ENCODE measurements at regions not wholly inside any gene's neighbourhood (a gene's known extent, or its start where the extent isn't known, plus 50 kb on each side); places are given as distances from the start of the nearest gene placed in this dataset.

DNA sequence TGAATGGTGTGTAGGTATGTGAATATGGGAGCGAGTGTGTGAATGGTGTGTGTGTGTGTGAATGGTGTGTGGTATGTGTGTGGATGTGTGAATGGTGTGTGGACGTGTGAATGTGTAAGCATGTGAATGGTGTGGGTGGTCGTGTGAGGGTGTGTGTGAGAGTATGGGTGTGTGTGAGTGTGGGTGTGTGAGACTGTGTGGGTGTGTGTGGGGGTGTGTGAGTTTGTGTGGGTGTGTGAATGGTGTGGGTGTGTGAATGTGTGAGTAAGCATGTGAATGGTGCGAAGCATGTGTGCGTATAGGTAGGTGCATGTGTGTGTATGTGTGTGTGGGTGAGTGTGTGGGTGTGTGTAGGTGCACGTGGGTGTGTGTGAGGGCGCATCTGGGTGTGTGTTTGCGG, 160.7 kb upstream of the COBL start:
- DNase-seq (ENCODE audit: extremely low read depth in 1 of 2, low read depth in 1 of 2): no peak

DNA sequence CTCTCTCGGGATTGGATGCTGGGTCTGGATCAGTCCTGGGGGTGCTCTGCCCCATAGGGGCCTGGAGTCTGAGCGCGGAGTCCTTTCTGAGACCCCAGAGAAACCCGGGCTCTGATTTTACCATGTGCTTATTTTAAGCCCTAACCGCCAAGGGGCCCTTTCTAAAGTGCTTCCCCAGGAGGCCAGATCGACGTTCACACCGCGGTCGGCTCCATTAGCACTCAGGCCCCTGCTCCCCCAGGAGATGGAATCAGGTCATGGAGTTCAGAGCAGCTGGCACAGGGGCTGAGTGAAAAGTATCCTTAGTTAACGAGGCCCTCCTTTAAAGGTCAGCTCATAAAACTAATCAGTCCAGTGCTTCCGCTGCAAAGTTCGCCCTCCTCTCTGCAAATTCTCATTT, 159.4 kb upstream of the COBL start:
- DNase-seq (ENCODE audit: extremely low read depth in 1 of 2, low read depth in 1 of 2): no peak

DNA sequence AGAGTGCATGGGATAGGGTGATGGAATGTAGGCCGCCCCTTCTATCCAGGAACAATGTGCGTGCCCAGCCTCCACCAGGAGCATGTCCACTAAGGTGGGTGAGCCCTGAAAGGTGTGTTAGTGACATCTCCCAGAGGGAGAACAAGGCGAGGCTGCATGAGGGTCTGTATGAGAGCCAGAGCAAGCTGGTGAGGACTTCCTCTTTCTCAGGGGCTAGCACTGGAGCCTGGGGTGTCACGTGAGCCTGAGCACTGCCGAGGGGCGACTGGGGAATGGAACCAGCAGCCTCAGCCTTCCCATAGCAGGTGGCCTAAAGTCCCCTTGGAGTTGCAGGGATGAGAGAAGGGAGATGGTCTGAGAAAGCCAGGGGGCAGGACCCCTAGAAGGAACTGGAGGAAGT, 156.3 kb upstream of the COBL start:
- no peak for DNase-seq (ENCODE audit: extremely low read depth in 1 of 2, low read depth in 1 of 2)

DNA sequence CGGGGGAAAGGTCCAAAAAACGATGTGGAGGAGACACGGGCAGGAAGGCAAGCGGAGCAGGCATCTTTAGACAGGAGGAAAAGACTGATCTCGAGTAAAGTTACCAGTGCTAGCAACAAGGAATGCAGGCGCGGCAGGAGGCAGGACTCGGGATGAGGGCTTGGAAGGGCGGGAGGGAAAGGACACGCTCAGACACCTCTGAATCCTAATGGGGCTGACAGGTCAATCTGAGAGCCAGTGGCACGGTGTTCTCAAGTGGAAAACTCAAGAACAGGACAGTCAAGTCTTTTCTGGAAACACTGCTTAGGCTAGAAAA, 155.3 kb upstream of the COBL start:
- no peak for DNase-seq (ENCODE audit: extremely low read depth in 1 of 2, low read depth in 1 of 2)

DNA sequence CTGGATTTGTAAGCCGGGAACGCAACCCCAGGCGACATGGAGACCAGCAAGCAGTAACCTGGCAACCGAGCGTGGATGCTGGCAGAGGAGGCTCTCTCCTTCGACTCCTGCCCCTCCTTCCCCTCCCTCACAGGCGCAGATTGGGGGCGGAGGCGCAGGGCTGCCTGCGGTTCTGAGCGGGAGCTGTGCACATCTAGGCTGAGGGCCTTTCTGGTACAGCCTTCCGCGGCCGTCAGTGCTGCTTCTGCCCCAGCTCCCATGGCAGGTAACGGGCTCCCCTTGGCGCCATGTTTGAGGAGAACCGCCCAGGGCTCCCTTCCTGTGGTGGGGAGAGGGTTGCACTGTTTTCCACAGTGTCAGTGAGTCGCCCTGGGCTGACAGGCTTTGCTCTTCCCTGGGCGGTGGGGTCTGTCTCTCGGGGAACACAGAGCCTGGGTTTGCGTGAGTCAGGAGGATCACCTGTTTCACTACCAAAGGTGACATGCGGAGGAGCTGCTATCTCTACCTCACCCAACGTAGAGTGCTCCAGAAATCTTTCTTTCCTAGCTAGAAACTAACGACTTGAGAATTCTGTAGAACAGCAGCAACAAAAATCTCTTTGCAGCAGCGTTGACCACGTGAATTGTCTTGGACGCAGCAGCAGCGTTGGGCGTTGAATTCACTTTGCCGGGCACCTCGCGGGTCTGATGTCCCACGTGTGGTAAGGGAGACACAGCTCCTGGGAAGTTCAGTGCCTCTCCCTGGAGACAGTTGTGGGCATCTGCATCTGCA, 154.8 kb upstream of the COBL start:
- DNase-seq (ENCODE audit: extremely low read depth in 1 of 2, low read depth in 1 of 2): no peak

DNA sequence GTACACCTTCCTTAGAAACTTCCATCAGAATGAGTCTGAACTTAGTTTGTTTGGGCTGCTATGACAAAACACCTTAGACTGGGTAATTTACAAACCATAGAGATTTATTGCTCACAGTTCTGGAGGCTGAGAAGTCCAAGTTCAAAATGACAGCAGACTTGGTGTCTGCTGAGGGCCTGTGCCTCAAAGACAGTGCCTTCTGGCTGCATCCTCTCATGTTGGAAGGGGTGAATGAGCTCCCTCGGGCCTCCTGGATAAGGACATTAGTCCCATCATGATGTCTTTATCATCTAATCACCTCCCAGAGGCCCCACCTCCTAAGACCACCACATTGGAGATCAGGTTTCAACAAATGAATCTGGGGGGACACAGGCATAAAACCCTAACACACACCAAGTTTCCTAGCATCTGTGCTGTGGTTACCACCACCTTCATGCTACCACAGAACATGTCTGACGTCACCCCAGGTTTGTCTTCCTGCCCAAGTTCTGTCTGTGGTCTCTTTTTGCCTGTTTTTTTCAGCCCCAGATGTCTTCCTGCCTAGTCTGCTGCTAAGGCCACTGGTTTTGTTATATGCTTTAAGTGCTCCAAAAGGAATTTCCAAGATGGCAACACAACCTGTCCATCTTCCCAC, 150.9 kb upstream of the COBL start:
- DNase-seq (ENCODE audit: extremely low read depth in 1 of 2, low read depth in 1 of 2): peak in 1 of 2 donors; percentile 8

DNA sequence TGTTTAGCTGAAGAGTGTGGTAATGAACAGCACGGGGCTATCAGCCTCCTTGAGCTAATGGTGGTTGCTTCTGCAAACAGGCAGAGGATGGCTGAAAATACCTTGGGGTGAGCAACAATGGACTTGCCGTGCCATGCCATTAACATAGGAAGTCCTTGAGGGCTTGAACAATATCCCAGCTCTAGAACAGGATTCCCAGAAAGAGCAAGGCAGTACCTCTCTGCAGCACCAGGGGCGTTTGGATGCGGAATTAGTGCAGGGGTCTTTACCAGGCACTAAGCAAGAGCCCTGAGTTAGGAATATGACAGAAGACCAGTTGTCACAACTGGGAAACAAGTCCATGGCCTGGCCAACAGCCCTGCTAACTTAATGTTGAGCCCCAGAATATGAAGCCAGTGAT, 143.2 kb upstream of the COBL start:
- DNase-seq (ENCODE audit: extremely low read depth in 1 of 2, low read depth in 1 of 2): no peak

DNA sequence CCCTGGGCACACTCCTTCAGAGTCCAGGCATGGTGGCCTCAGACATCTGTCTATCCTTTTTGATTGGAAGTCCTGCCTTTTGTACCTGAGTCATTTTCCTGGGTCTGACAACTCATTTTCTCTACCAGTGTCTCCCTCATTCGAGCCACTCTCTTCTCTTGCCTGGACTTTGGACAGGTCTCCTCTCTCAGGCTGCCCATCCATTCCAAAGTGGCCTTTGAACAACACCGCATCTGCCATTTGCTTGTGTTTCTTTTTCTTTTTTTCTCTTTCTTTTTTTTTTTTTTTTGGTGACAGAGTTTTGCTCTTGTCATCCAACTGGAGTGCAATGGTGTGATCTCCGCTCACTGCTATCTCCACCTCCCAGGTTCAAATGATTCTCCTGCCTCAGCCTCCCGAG, 142.1 kb upstream of the COBL start:
- DNase-seq (ENCODE audit: extremely low read depth in 1 of 2, low read depth in 1 of 2): no peak

DNA sequence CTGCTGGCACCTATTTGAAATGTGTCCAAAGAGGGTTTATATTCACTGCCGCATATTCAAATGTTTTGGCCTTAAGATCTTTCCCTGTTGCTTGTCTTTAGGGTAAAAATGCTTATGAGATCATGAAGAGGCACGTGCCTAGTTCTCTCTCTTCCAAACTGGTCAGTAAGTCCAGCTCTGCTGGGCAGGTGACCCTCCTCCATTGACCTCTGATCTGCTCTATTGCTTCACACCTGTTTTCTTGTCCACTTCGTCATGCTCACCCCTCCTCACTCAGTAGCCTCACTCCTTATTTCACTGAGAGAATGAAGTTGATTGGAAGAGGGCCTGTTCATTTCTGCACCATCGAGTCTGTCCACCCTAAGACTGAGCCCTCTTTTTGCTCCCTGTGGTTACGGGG, 140.5 kb upstream of the COBL start:
- DNase-seq (ENCODE audit: extremely low read depth in 1 of 2, low read depth in 1 of 2): no peak

DNA sequence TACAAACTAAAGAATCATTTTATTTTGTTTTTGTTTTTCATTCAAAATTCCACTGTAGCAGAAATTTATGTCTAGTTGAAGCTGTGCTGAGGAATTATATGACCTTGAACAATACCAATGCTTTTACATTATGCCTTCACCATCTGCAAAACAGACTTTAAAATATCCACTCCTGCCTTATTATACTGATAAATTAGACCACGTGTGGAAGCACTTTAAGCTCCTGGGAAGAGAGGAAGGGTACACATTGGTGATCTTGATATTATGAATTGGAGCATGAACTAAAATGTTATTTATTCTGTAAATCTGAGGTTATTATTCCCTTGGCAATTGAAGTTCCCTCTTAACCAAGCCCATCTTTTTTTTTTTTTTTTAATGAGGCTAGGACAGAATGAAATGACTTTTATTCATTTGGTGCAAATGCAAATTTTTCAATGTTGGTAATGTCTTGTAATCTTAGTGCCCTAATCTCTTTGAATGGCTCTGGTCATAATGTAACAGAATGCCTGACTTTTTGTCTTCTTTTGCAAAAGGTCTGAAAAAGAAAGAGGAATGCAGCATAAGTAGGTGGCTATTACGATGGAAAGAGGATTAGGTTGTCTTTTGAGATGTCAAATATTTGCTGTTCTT, 139.9 kb upstream of the COBL start:
- DNase-seq (ENCODE audit: extremely low read depth in 1 of 2, low read depth in 1 of 2): no peak

DNA sequence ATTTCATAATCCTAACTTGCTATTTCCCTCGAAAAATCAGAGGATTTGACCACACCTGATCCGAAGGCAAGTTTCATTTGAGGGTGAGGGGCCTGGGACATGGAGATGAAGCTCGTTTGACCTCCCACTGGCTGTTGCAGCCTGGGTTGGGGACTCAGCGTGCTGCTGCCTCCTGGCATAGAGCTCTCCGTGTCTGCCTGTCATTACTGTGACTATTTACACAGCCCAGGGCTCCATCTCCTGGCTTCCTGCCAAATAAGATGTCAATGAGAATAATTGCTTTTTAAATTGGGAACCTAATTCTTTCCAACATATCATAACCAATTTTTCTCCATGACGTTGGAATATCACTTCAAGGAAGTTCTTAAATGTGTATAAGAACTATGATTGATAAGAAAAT, 139.3 kb upstream of the COBL start:
- no peak for DNase-seq (ENCODE audit: extremely low read depth in 1 of 2, low read depth in 1 of 2)

DNA sequence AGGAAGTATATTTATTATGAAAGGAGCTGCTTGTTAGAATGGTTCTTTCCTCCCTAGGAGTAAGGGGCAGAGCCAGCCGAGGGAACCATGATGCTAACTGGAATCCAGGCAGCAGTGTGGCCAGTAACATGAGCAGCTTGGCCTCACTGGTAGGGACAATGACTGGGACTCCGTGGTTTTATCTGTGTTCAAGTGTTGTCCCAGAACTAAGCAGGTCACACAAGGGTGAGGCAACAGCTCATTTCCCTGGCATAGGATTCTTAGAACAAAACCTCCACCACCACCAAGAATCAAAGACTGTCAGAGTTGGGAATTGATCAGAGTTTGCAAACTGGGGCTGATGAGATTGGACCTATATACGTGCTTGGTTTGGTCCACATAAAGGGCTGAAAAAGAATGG, 138.9 kb upstream of the COBL start:
- no peak for DNase-seq (ENCODE audit: extremely low read depth in 1 of 2, low read depth in 1 of 2)

DNA sequence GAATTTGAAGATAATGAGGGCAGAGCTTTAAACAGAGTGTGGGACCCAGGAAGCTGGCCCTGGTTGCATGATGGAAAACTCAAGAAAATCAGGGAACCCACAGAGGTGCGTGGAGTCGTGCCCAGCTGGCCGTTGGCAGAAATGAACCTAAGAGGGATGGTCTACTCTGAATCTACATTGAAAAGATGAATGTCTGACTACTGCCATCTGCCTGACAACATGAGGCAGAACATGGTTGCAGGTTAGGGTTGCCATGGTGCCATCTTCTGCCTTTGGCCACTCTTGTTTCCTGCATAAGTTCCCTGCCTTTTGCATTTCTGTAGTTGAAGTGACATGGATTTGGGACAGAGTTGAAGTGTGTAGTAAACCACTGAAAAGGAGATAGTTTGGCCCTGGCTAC, 138.5 kb upstream of the COBL start:
- no peak for DNase-seq (ENCODE audit: extremely low read depth in 1 of 2, low read depth in 1 of 2)

DNA sequence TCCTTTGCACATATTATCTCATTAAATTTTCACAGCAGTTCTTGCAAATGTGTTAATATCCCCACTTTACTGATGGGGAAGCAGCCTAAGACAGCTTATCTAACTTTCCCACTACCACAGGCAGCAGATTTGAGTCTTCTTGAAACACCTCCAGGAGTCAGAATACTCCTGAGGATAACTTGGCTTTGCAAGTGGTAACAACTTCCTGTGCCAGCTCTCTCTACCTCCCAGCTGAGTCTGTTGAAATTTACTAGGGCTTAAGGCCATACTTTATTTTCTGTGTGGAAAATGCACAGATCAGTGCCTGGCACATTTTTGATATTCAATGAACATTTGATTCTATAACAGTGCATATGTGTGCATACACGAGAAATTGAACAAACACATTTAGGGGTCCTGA, 136.1 kb upstream of the COBL start:
- DNase-seq (ENCODE audit: extremely low read depth in 1 of 2, low read depth in 1 of 2): no peak

DNA sequence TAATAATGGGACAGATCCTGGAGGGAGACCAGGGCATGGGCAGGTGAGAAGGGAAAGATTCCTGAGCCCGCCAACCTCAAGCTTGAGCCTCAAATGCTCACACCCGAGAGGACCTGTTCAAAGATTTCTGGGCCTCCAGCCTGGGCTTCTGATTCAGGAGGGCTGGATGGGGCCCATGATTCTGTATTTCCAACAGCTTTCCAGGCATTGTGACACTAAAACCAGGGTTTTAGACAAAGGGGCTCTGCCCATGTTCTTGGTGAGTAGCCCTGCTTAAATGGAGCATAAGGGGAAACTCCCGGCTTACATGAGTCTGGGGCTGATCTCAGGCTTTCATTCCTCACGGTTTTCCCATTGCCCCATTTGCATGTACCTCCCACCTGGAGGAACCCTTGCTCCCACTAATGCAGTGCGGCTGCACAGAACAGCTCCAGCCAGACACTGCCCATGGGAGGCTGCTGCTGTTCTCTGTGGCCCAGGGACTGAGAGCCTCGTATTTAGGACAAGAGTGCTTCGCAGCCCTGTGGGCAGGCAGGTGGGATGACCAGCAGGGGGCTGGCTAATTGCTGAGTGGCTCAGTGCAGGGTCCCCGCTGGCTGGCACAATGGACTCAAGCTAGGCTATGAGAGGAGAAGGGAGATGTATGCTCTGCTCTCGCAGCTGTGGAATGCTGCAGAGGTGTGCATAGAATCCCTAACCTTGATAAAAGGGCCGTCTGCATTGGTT, 135.3 kb upstream of the COBL start:
- DNase-seq (ENCODE audit: extremely low read depth in 1 of 2, low read depth in 1 of 2): no peak

DNA sequence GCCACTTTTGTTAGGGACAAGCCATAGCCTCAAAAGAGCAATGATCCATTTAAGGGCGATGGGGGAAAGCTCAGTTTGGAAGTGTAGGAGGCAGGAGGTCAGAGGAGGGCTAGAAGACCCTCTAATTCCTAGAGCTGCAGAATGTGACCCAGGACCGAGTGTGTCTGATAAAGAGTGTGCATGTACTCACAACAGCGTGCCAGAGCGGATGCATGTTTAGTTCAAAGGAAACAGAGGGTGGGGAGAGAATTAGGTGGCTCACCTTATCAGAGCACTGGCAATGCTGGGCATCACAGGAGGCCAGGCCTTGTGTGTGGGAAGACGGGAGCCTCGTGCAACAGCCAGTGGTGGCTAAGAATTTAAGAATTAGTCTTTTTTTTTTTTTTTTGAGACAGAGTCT, 133.9 kb upstream of the COBL start:
- DNase-seq (ENCODE audit: extremely low read depth in 1 of 2, low read depth in 1 of 2): no peak

DNA sequence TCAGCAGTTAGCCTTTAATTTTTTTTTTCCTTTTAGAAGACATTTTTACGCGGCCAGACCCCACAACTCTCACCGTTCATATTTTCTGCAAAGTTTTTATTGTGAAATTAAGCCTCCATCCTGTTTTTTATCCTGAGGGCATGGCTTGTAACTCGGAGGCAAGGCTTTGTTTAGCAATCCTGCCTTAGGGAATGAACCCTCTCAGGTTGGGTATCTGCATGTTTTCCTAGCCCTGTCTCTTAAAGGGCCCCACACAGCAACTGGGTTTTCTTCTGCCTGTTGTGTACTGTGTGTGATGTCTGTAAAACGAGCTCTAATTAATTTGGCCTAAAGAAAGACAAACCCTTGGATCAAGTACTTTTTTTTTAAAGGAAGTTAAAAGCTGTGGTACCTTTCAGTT, 130.2 kb upstream of the COBL start:
- DNase-seq (ENCODE audit: extremely low read depth in 1 of 2, low read depth in 1 of 2): no peak

DNA sequence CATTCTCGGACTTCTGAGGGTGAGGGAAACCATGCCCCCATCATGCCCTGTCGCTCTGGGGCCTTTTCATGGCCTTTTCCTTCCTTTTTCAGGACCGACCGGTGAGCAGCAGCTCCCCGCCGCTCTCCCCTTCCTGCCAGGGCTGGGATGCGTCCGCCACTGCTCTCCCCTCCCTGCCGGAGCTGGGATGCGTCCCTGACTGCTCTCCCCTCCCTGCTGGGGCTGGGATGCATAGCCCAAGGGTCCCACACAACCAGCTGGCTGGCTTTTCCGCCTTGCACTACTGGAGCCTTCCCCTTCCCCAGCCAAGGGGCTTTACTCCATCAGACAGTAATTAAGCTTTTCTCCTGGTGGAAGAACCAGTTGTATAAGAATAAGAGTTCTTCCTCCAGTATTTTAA, 129.7 kb upstream of the COBL start:
- DNase-seq (ENCODE audit: extremely low read depth in 1 of 2, low read depth in 1 of 2): no peak

DNA sequence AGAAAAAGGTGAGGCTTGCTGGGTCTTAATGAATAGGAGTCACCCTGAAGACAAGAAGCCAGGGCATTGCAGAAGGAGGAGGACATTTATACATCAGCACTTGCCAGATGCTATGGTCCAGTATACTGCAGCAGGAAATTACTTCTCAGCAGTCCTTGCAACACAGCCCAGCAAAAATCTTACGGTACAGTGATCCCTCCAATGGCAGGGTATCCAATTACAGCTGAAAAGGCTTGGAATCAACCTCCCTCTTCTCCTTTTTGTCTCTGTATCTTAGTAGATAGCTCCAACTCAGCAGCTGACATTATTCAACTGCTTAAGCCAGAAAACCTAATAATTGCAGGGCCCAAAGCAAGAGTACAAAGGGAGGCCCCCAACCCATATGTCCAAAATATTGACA, 128.3 kb upstream of the COBL start:
- DNase-seq (ENCODE audit: extremely low read depth in 1 of 2, low read depth in 1 of 2): no peak

DNA sequence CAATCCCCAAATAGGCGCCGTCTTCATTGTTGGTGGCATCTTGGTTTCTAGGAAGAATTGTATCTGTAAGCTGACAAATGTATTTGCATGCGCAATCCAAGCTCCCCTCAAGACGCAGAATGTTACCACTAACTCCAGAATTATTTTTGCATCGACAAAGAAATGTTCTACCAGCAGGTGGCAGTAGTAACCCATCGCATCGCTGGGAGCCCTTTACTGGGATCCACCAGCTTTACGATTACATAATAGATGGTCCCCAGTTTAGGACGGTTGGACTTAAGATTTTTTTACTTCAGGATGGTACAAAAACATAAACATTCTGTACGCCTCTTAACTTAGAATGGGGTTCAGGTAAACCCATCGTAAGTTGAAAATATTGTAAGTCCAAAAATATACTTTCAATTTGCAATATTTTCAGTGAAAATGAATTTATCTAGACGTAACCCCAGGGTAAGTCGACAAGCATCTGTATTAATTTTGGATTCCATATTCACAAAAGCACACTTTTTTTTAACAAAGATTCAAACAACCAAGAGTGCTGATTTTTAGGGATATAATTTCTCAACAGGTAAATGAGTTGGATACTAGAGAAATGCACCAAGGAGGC, 114.0 kb upstream of the COBL start:
- peak in 1 of 2 donors; percentile 7 for DNase-seq (ENCODE audit: extremely low read depth in 1 of 2, low read depth in 1 of 2)

DNA sequence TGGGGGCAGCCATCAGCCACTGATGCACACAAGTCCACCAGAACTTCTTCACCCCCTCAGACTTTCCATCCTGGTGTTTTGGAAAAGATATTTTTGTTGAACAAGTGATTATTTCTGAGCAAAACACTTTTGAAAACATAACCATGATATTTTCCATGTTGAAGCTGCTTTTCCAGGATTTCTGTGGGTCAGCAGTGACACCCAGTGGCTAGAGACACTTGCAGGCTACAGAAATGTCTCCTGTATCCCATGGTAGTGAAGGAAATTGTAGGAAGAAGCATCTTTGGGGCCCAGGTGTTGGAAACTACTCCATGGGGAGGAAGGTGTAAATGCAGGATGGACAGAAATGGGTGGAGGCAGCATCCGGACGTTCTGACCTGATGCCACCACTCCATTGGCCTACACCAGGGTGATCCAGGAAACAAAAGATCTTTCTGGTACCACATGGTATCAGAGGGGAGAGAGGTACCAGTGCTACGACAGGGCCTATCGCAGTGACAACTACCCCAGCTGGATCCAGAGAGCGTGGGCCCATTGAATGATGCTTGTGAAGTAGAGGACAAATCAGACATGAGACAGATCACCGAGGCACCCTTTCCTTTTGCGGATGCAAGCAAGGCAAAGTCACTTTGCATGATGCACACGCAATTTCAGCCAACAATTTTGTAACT, 111.7 kb upstream of the COBL start:
- DNase-seq (ENCODE audit: extremely low read depth in 1 of 2, low read depth in 1 of 2): no peak

Data from activated CD8-positive, alpha-beta memory T cell treated with anti-CD3 and anti-CD28 coated beads for 1 hour (primary cell).